ENCODE measurements at regions not wholly inside any gene's neighbourhood (a gene's known extent, or its start where the extent isn't known, plus 50 kb on each side); places are given as distances from the start of the nearest gene placed in this dataset.

- Histone ChIP-seq H3K9me3 (ENCODE audit: control insufficient read depth, insufficient read depth, low read length) (no peaks in the 10 kb centered on the region), H3K4me1 (ENCODE audit: control insufficient read depth, insufficient read depth, low read length) (no peaks in the 10 kb centered on the region), H3K36me3 (ENCODE audit: control insufficient read depth, insufficient read depth, low read length) (no peaks in the 10 kb centered on the region), H3K27ac (ENCODE audit: low read depth, low read length) (no peak overlapping the region), H3K27me3 (ENCODE audit: control insufficient read depth, insufficient read depth, low read length) (no peaks in the 10 kb centered on the region), H3K4me3 (ENCODE audit: low read depth, low read length) (no peak overlapping the region)
- no CpG with 5 or more reads among the region's 4 CpGs for WGBS (ENCODE audit: insufficient coverage)
- no peak for DNase-seq (ENCODE audit: low read depth in 4 of 6, low spot score in 6 of 6)
These were observed 403.6 kb downstream of the PDGFC start for GRCh38 chr4:156568041-156568440.

GRCh38 chr4:156560701-156561100 lies 410.9 kb downstream of the PDGFC start:
- Histone ChIP-seq H3K27me3 (ENCODE audit: control insufficient read depth, insufficient read depth, low read length) (no peaks in the 10 kb centered on the region), H3K4me3 (ENCODE audit: low read depth, low read length) (no peak overlapping the region), H3K36me3 (ENCODE audit: control insufficient read depth, insufficient read depth, low read length) (no peaks in the 10 kb centered on the region), H3K4me1 (ENCODE audit: control insufficient read depth, insufficient read depth, low read length) (peaks cover 5% of the 10 kb centered on the region), H3K27ac (ENCODE audit: low read depth, low read length) (no peak overlapping the region), H3K9me3 (ENCODE audit: control insufficient read depth, insufficient read depth, low read length) (peaks cover 2% of the 10 kb centered on the region)
- no peak for DNase-seq (ENCODE audit: low read depth in 4 of 6, low spot score in 6 of 6)
- no CpG with 5 or more reads among the region's 2 CpGs for WGBS (ENCODE audit: insufficient coverage)

GRCh38 chr4:156559346-156559745 lies 412.3 kb downstream of the PDGFC start:
- WGBS (ENCODE audit: insufficient coverage): 74% methylated on average over 2 of the region's 3 CpGs
- no peak for DNase-seq (ENCODE audit: low read depth in 4 of 6, low spot score in 6 of 6)

GRCh38 chr4:156558373-156559025 lies 413.1 kb downstream of the PDGFC start:
- no peak overlapping the region for H3K4me3 ChIP-seq (ENCODE audit: low read depth, low read length)

More at GRCh38 chr4:156559346-156559745, 412.3 kb downstream of the PDGFC start:
- no peak overlapping the region for H3K27ac ChIP-seq (ENCODE audit: low read depth, low read length)
- H3K4me3 ChIP-seq (ENCODE audit: low read depth, low read length): no peak overlapping the region
- no peaks in the 10 kb centered on the region for H3K36me3 ChIP-seq (ENCODE audit: control insufficient read depth, insufficient read depth, low read length)
- H3K4me1 ChIP-seq (ENCODE audit: control insufficient read depth, insufficient read depth, low read length): peaks cover 5% of the 10 kb centered on the region
- H3K9me3 ChIP-seq (ENCODE audit: control insufficient read depth, insufficient read depth, low read length): peaks cover 2% of the 10 kb centered on the region
- H3K27me3 ChIP-seq (ENCODE audit: control insufficient read depth, insufficient read depth, low read length): no peaks in the 10 kb centered on the region

GRCh38 chr4:156557920-156558319 lies 413.7 kb downstream of the PDGFC start:
- Histone ChIP-seq H3K9me3 (ENCODE audit: control insufficient read depth, insufficient read depth, low read length) (peaks cover 2% of the 10 kb centered on the region), H3K36me3 (ENCODE audit: control insufficient read depth, insufficient read depth, low read length) (no peaks in the 10 kb centered on the region), H3K27ac (ENCODE audit: low read depth, low read length) (no peak overlapping the region), H3K4me1 (ENCODE audit: control insufficient read depth, insufficient read depth, low read length) (peaks cover 5% of the 10 kb centered on the region), H3K4me3 (ENCODE audit: low read depth, low read length) (no peak overlapping the region), H3K27me3 (ENCODE audit: control insufficient read depth, insufficient read depth, low read length) (no peaks in the 10 kb centered on the region)
- no peak for DNase-seq (ENCODE audit: low read depth in 4 of 6, low spot score in 6 of 6)
- 96% methylated on average over 3 of the region's 3 CpGs for WGBS (ENCODE audit: insufficient coverage)

More at GRCh38 chr4:156558373-156559025, 413.1 kb downstream of the PDGFC start:
- 59% methylated on average over 6 of the region's 7 CpGs for WGBS (ENCODE audit: insufficient coverage)
- Histone ChIP-seq H3K27me3 (ENCODE audit: control insufficient read depth, insufficient read depth, low read length) (no peaks in the 10 kb centered on the region), H3K27ac (ENCODE audit: low read depth, low read length) (no peak overlapping the region), H3K4me1 (ENCODE audit: control insufficient read depth, insufficient read depth, low read length) (peaks cover 5% of the 10 kb centered on the region), H3K36me3 (ENCODE audit: control insufficient read depth, insufficient read depth, low read length) (no peaks in the 10 kb centered on the region), H3K9me3 (ENCODE audit: control insufficient read depth, insufficient read depth, low read length) (peaks cover 2% of the 10 kb centered on the region)
- DNase-seq (ENCODE audit: low read depth in 4 of 6, low spot score in 6 of 6): peak in 1 of 6 donors; percentile 57

GRCh38 chr4:156556336-156556735 lies 415.3 kb downstream of the PDGFC start:
- DNase-seq (ENCODE audit: low read depth in 4 of 6, low spot score in 6 of 6): no peak
- H3K36me3 ChIP-seq (ENCODE audit: control insufficient read depth, insufficient read depth, low read length): no peaks in the 10 kb centered on the region
- H3K27ac ChIP-seq (ENCODE audit: low read depth, low read length): no peak overlapping the region
- peaks cover 2% of the 10 kb centered on the region for H3K9me3 ChIP-seq (ENCODE audit: control insufficient read depth, insufficient read depth, low read length)
- no peak overlapping the region for H3K4me3 ChIP-seq (ENCODE audit: low read depth, low read length)
- no peaks in the 10 kb centered on the region for H3K27me3 ChIP-seq (ENCODE audit: control insufficient read depth, insufficient read depth, low read length)
- WGBS (ENCODE audit: insufficient coverage): no CpG with 5 or more reads among the region's 1 CpG
- H3K4me1 ChIP-seq (ENCODE audit: control insufficient read depth, insufficient read depth, low read length): peaks cover 5% of the 10 kb centered on the region

- Histone ChIP-seq H3K27me3 (ENCODE audit: control insufficient read depth, insufficient read depth, low read length) (no peaks in the 10 kb centered on the region), H3K4me1 (ENCODE audit: control insufficient read depth, insufficient read depth, low read length) (peaks cover 5% of the 10 kb centered on the region), H3K4me3 (ENCODE audit: low read depth, low read length) (no peak overlapping the region), H3K27ac (ENCODE audit: low read depth, low read length) (no peak overlapping the region), H3K36me3 (ENCODE audit: control insufficient read depth, insufficient read depth, low read length) (no peaks in the 10 kb centered on the region), H3K9me3 (ENCODE audit: control insufficient read depth, insufficient read depth, low read length) (peaks cover 2% of the 10 kb centered on the region)
- WGBS (ENCODE audit: insufficient coverage): no CpG with 5 or more reads among the region's 1 CpG
- no peak for DNase-seq (ENCODE audit: low read depth in 4 of 6, low spot score in 6 of 6)
These were observed 417.9 kb downstream of the PDGFC start for GRCh38 chr4:156553659-156554058.

- DNase-seq (ENCODE audit: low read depth in 4 of 6, low spot score in 6 of 6): no peak
- no peaks in the 10 kb centered on the region for H3K27me3 ChIP-seq (ENCODE audit: control insufficient read depth, insufficient read depth, low read length)
- H3K27ac ChIP-seq (ENCODE audit: low read depth, low read length): no peak overlapping the region
- H3K36me3 ChIP-seq (ENCODE audit: control insufficient read depth, insufficient read depth, low read length): no peaks in the 10 kb centered on the region
- H3K4me1 ChIP-seq (ENCODE audit: control insufficient read depth, insufficient read depth, low read length): no peaks in the 10 kb centered on the region
- H3K4me3 ChIP-seq (ENCODE audit: low read depth, low read length): no peak overlapping the region
- 80% methylated on average over 1 of the region's 2 CpGs for WGBS (ENCODE audit: insufficient coverage)
- H3K9me3 ChIP-seq (ENCODE audit: control insufficient read depth, insufficient read depth, low read length): peaks cover 2% of the 10 kb centered on the region
These were observed 423.7 kb downstream of the PDGFC start for GRCh38 chr4:156547891-156548290.

GRCh38 chr4:156547439-156547838 lies 424.2 kb downstream of the PDGFC start:
- Histone ChIP-seq H3K27ac (ENCODE audit: low read depth, low read length) (no peak overlapping the region), H3K4me1 (ENCODE audit: control insufficient read depth, insufficient read depth, low read length) (no peaks in the 10 kb centered on the region), H3K9me3 (ENCODE audit: control insufficient read depth, insufficient read depth, low read length) (peaks cover 2% of the 10 kb centered on the region), H3K4me3 (ENCODE audit: low read depth, low read length) (no peak overlapping the region), H3K27me3 (ENCODE audit: control insufficient read depth, insufficient read depth, low read length) (no peaks in the 10 kb centered on the region), H3K36me3 (ENCODE audit: control insufficient read depth, insufficient read depth, low read length) (no peaks in the 10 kb centered on the region)
- DNase-seq (ENCODE audit: low read depth in 4 of 6, low spot score in 6 of 6): no peak
- WGBS (ENCODE audit: insufficient coverage): 91% methylated on average over 1 of the region's 2 CpGs

GRCh38 chr4:156545003-156545785 lies 426.4 kb downstream of the PDGFC start:
- H3K4me3 ChIP-seq (ENCODE audit: low read depth, low read length): no peak overlapping the region
- H3K36me3 ChIP-seq (ENCODE audit: control insufficient read depth, insufficient read depth, low read length): no peaks in the 10 kb centered on the region
- H3K27me3 ChIP-seq (ENCODE audit: control insufficient read depth, insufficient read depth, low read length): no peaks in the 10 kb centered on the region
- no CpG with 5 or more reads among the region's 2 CpGs for WGBS (ENCODE audit: insufficient coverage)
- H3K4me1 ChIP-seq (ENCODE audit: control insufficient read depth, insufficient read depth, low read length): no peaks in the 10 kb centered on the region
- H3K9me3 ChIP-seq (ENCODE audit: control insufficient read depth, insufficient read depth, low read length): no peaks in the 10 kb centered on the region
- peak in 2 of 6 donors; percentile 24 to 33 for DNase-seq (ENCODE audit: low read depth in 4 of 6, low spot score in 6 of 6)
- H3K27ac ChIP-seq (ENCODE audit: low read depth, low read length): no peak overlapping the region
